HepG2 (cell line): ENCODE measurements at regions not wholly inside any gene's neighbourhood (a gene's known extent, or its start where the extent isn't known, plus 50 kb on each side); places are given as distances from the start of the nearest gene placed in this dataset.

ENCODE experiments used
- ATAC-seq: fragments of 200-7000 bp; cut with Tn5 transposase; 3 replicates; pipeline ENCODE4 v1.9.1; 2020; ENCODE audit warnings: mild to moderate bottlenecking, moderate library complexity
- BruUV-seq: library from RNA; stranded (reverse); fragments of 400-500 nt; replicated peaks from 2 replicates; lab custom pipeline; 2021; lab: Mats Ljungman, UMichigan
- CTCF ChIA-PET: fragments of 300-600 bp; formaldehyde crosslinking; extraction: SDS; loops from one replicate; lab custom pipeline; 2021; ENCODE audit warnings: low total read pairs, inconsistent platforms, low intra/inter-chr PET ratio; lab: Yijun Ruan, JAX
- POLR2A ChIA-PET: fragments of 350-600 bp; sonication (Branson Sonifier 250); formaldehyde crosslinking; loops from one replicate; lab custom pipeline; 2020; ENCODE audit warnings: antibody characterized with exemption, inconsistent platforms; lab: Yijun Ruan, JAX
- DNase-seq: peaks from one replicate; pipeline ENCODE4 v3.0.0-alpha.2; 2015; ENCODE audit warnings: low spot score
- FAIRE-seq: peaks from 3 replicates; lab custom pipeline; 2011; peaks lifted over from hg19 to GRCh38; lab: Jason Lieb, UNC
- H2AFZ ChIP-seq: one replicate; pipeline ENCODE4 v1.6.1; 2011; ENCODE audit warnings: low read length, inconsistent platforms
- H3K27ac ChIP-seq: fragments of 300-600 bp; 3 replicates; pipeline ENCODE4 v1.8.0; 2011; ENCODE audit warnings: mixed run types, mild to moderate bottlenecking, mixed read lengths, low read length, inconsistent platforms; ENCODE audit not compliant: insufficient read depth; ENCODE audit errors: extremely low read length
- H3K27me3 ChIP-seq, 2 experiments: fragments of 200-600 bp in 1 of 2; 2 replicates in 1 of 2; 3 replicates in 1 of 2; pipeline versions ENCODE4 v1.6.0 to v1.8.0; 2011; ENCODE audit warnings: low read length in 2 of 2, mild to moderate bottlenecking in 2 of 2, moderate library complexity in 2 of 2, inconsistent platforms in 1 of 2; ENCODE audit not compliant: insufficient read depth in 2 of 2, control insufficient read depth in 1 of 2
- H3K36me3 ChIP-seq, 2 experiments: fragments of 200-600 bp in 1 of 2; replicated peaks in 1 of 2; 2 replicates in 1 of 2; 3 replicates in 1 of 2; pipeline versions ENCODE4 v1.5.1 to v1.8.0; 2011; ENCODE audit warnings: low read length in 2 of 2, inconsistent platforms in 1 of 2; ENCODE audit not compliant: insufficient read depth in 2 of 2, control insufficient read depth in 1 of 2
- H3K4me1 ChIP-seq: 2 replicates; pipeline ENCODE4 v1.5.1; 2012; ENCODE audit warnings: low read length, inconsistent platforms; ENCODE audit not compliant: insufficient read depth
- H3K4me2 ChIP-seq: 2 replicates; pipeline ENCODE4 v1.6.0; 2011; ENCODE audit warnings: low read depth, low read length, inconsistent platforms
- H3K4me3 ChIP-seq, 3 experiments: fragments of 200-600 bp in 1 of 3; sonication (generic), shearing (Covaris generic) in 1 of 3; replicated peaks in 1 of 3; 2 replicates each; pipeline ENCODE4 v1.5.1; 2011 to 2016; ENCODE audit warnings: low read length in 3 of 3, inconsistent platforms in 2 of 3, low read depth in 2 of 3, mild to moderate bottlenecking in 2 of 3, control low read depth in 1 of 3, mixed read lengths in 1 of 3; ENCODE audit not compliant: insufficient read depth in 1 of 3
- H3K79me2 ChIP-seq: one replicate; pipeline ENCODE4 v1.6.1; 2011; ENCODE audit warnings: low read length, inconsistent platforms; ENCODE audit not compliant: insufficient read depth
- H3K9ac ChIP-seq: 2 replicates; pipeline ENCODE4 v1.6.0; 2011; ENCODE audit warnings: mild to moderate bottlenecking, low read depth, low read length, inconsistent platforms; ENCODE audit not compliant: insufficient read depth
- H3K9me3 ChIP-seq: 2 replicates; pipeline ENCODE4 v1.5.1; 2012; ENCODE audit warnings: mild to moderate bottlenecking, low read length
- H4K20me1 ChIP-seq: 2 replicates; pipeline ENCODE4 v1.6.0; 2011; ENCODE audit warnings: inconsistent platforms, mild to moderate bottlenecking, low read length, moderate library complexity; ENCODE audit not compliant: insufficient read depth
- BCL3 ChIP-seq: sonication (generic); formaldehyde crosslinking; IDR thresholded peaks from 2 replicates; pipeline ENCODE4 v1.5.1; 2020; ENCODE audit warnings: mild to moderate bottlenecking, missing genetic modification reagents, moderate library complexity
- FOXA3 ChIP-seq: IDR thresholded peaks from 2 replicates; pipeline ENCODE4 v1.6.1; 2016; ENCODE audit warnings: missing genetic modification reagents, missing compliant biosample characterization
- KLF11 ChIP-seq: IDR thresholded peaks from 2 replicates; pipeline ENCODE4 v1.6.1; 2016; ENCODE audit warnings: missing compliant biosample characterization
- NFE2 ChIP-seq: sonication (generic); formaldehyde crosslinking; IDR thresholded peaks from 2 replicates; pipeline ENCODE4 v1.4.0; 2020; ENCODE audit warnings: missing genetic modification reagents
- NR2F6 ChIP-seq, 2 experiments: IDR thresholded peaks; 2 replicates each; pipeline ENCODE4 v1.6.1; 2016; ENCODE audit warnings: antibody characterized with exemption in 1 of 2, mild to moderate bottlenecking in 1 of 2
- RARG ChIP-seq: sonication (generic); formaldehyde crosslinking; IDR thresholded peaks from 2 replicates; pipeline ENCODE4 v1.4.0; 2020; ENCODE audit warnings: low read depth, mild to moderate bottlenecking, missing genetic modification reagents
- SKI ChIP-seq: fragments of 450-650 bp; IDR thresholded peaks from one replicate; pipeline ENCODE4 v1.6.1; 2018; ENCODE audit warnings: mild to moderate bottlenecking; ENCODE audit not compliant: partially characterized antibody
- SP4 ChIP-seq: sonication (generic); formaldehyde crosslinking; IDR thresholded peaks from 2 replicates; pipeline ENCODE4 v1.8.1; 2023; ENCODE audit warnings: mild to moderate bottlenecking, missing genetic modification reagents
- ZBTB8A ChIP-seq: sonication (generic); formaldehyde crosslinking; IDR thresholded peaks from 2 replicates; pipeline ENCODE4 v1.4.0; 2020; ENCODE audit warnings: mild to moderate bottlenecking, low read depth, missing genetic modification reagents, borderline replicate concordance
- ZFAT ChIP-seq: sonication (generic); formaldehyde crosslinking; conservative IDR thresholded peaks from 2 replicates; pipeline ENCODE4 v1.8.1; 2023; ENCODE audit warnings: missing genetic modification reagents, inconsistent platforms
- ZNF256 ChIP-seq: sonication (generic); formaldehyde crosslinking; conservative IDR thresholded peaks from 2 replicates; pipeline ENCODE4 v1.4.0; 2020; ENCODE audit warnings: missing genetic modification reagents
- ZNF264 ChIP-seq: sonication (generic); formaldehyde crosslinking; IDR thresholded peaks from 2 replicates; pipeline ENCODE4 v1.4.0; 2020; ENCODE audit warnings: missing genetic modification reagents
- ZNF598 ChIP-seq: sonication (generic); formaldehyde crosslinking; IDR thresholded peaks from 2 replicates; pipeline ENCODE4 v1.5.1; 2020; ENCODE audit warnings: mild to moderate bottlenecking, missing genetic modification reagents, borderline replicate concordance
- ZNF609 ChIP-seq: sonication (generic); formaldehyde crosslinking; IDR thresholded peaks from 2 replicates; pipeline ENCODE4 v1.4.0; 2020; ENCODE audit warnings: mild to moderate bottlenecking, missing genetic modification reagents, borderline replicate concordance
- ZNF75D ChIP-seq: sonication (generic); formaldehyde crosslinking; IDR thresholded peaks from 2 replicates; pipeline ENCODE4 v1.8.1; 2023; ENCODE audit warnings: missing genetic modification reagents, mild to moderate bottlenecking, borderline replicate concordance
- WGBS: methylation state at CpG from one replicate; pipeline ENCODE4 v1.1.6; 2017; ENCODE audit warnings: low lambda C conversion rate; 5-methylcytosine and 5-hydroxymethylcytosine counted together
- in situ Hi-C: cut with HindIII; loops from 2 replicates; pipeline ENCODE4 v1.10.0; 2017; ENCODE audit warnings: low pct_unique_long_range_greater_than_20kb; ENCODE audit not compliant: extremely low pct_ligation_motif_present
- intact Hi-C: fragments of 100-400 bp; cut with micrococcal nuclease; formaldehyde crosslinking; loops from one replicate; pipeline ENCODE4 v1.10.0; 2022; ENCODE audit not compliant: unreplicated experiment

GRCh38 chr10:9097991-9098306 is 1043.5 kb downstream of the GATA3 start:
- no peak for DNase-seq
- no TSS peak for BruUV-seq
- H4K20me1 ChIP-seq, result no peaks in the 10 kb centered on the region
- no peak for ATAC-seq
- CTCF ChIA-PET, result no interaction called here
- no peaks in the 10 kb centered on the region for H3K4me1 ChIP-seq
- POLR2A ChIA-PET, result no interaction called here
- no peak overlapping the region for H3K9ac ChIP-seq
- in situ Hi-C loops, result no loop called here
- H3K79me2 ChIP-seq, result no peaks in the 10 kb centered on the region
- no peak for FAIRE-seq
- no peak for TF ChIP-seq SKI
- TF ChIP-seq NR2F6 (IDR thresholded peaks at IDR 0.05), result no peak
- TF ChIP-seq NR2F6 (CRISPR knock-in tag; IDR thresholded peaks at IDR 0.05), result no peak
- TF ChIP-seq ZFAT (CRISPR knock-in tag), result no peak
- TF ChIP-seq KLF11 (CRISPR knock-in tag), result no peak
- no peak for TF ChIP-seq FOXA3 (CRISPR knock-in tag)
- no peak for TF ChIP-seq NFE2 (CRISPR knock-in tag)
- TF ChIP-seq, all 625 proteins: peak for 0
- no peak overlapping the region for H3K27ac ChIP-seq
- intact Hi-C loops, result no loop called here
- 1% methylated on average over 4 of the region's 4 CpGs for WGBS
- no peak overlapping the region for H3K4me2 ChIP-seq
- no peak overlapping the region for H3K4me3 ChIP-seq
- no peaks in the 10 kb centered on the region for H3K36me3 ChIP-seq
- H3K9me3 ChIP-seq, result no peaks in the 10 kb centered on the region
- H2AFZ ChIP-seq, result no peak overlapping the region
- no peaks in the 10 kb centered on the region for H3K27me3 ChIP-seq

GRCh38 chr10:9102026-9102425 is 1047.5 kb downstream of the GATA3 start:
- TF ChIP-seq ZNF264 (no peak), RARG (CRISPR knock-in tag) (no peak), ZNF598 (CRISPR knock-in tag) (no peak), ZNF75D (no peak), ZNF609 (no peak), ZNF256 (CRISPR knock-in tag) (no peak), ZBTB8A (CRISPR knock-in tag) (no peak), SP4 (CRISPR knock-in tag) (no peak), BCL3 (CRISPR knock-in tag) (no peak)
- intact Hi-C loops (no loop called here), in situ Hi-C loops (no loop called here)
- no peak for ATAC-seq
- Histone ChIP-seq H3K27ac (no peak overlapping the region), H3K36me3 (no peaks in the 10 kb centered on the region), H2AFZ (no peak overlapping the region), H4K20me1 (no peaks in the 10 kb centered on the region), H3K4me2 (no peak overlapping the region), H3K9ac (no peak overlapping the region), H3K79me2 (no peaks in the 10 kb centered on the region), H3K9me3 (no peaks in the 10 kb centered on the region), H3K4me1 (no peaks in the 10 kb centered on the region), H3K27me3 (no peaks in the 10 kb centered on the region), H3K4me3 (no peak overlapping the region)
- no TSS peak for BruUV-seq
- CTCF ChIA-PET, result no interaction called here
- WGBS, result 5% methylated on average over 4 of the region's 4 CpGs
- POLR2A ChIA-PET, result no interaction called here
- no peak for FAIRE-seq
- DNase-seq, result no peak
